ENCODE measurements at regions not wholly inside any gene's neighbourhood (a gene's known extent, or its start where the extent isn't known, plus 50 kb on each side); places are given as distances from the start of the nearest gene placed in this dataset.

DNA sequence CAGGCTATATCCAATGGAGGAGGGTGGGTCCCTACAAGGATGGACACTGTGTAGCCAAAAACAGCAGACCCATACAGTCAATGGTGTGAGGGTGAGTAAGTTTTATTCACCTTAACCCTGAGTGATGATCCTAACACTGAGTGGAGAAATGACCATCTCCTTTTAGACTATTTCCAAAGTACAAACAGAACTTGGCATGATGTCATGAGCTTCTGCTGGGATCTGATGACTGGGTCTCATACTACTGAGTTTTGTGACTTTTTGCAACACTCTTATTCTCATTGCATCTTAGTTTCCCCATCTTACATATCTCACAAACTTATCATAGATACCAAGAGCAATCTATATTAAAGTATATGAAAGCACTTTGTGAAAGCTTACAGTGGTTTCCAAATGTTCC is 330.3 kb upstream of the CFAP20DC start:
- TF ChIP-seq YY1 (IDR thresholded peaks at IDR 0.05; ENCODE audit: insufficient read depth, insufficient read length) (no peak), ZNF274 (IDR thresholded peaks at IDR 0.05; ENCODE audit: low read depth, low read length) (no peak), SUZ12 (IDR thresholded peaks at IDR 0.05; ENCODE audit: extremely low read depth, insufficient read depth, insufficient read length) (no peak)
- no peak for DNase-seq (ENCODE audit: low read depth, low spot score)
- no peaks in the 10 kb centered on the region for H3K27me3 ChIP-seq (ENCODE audit: insufficient read depth, insufficient read length)
- H3K9ac ChIP-seq (ENCODE audit: insufficient read length, low read depth), result no peak overlapping the region
- H3K9me3 ChIP-seq (ENCODE audit: insufficient read depth, low read length), result no peaks in the 10 kb centered on the region
- no peak overlapping the region for H3K4me3 ChIP-seq (ENCODE audit: insufficient read length, low read depth)
- H3K36me3 ChIP-seq (ENCODE audit: insufficient read depth, insufficient read length, low read length), result no peaks in the 10 kb centered on the region
- no peaks in the 10 kb centered on the region for H3K4me1 ChIP-seq (ENCODE audit: insufficient read depth, insufficient read length)

- H3K9me3 ChIP-seq (ENCODE audit: insufficient read depth, low read length), result no peaks in the 10 kb centered on the region
- peak; percentile 5 for DNase-seq (ENCODE audit: low read depth, low spot score)
- H3K27me3 ChIP-seq (ENCODE audit: insufficient read depth, insufficient read length), result no peaks in the 10 kb centered on the region
- H3K9ac ChIP-seq (ENCODE audit: insufficient read length, low read depth), result no peak overlapping the region
- H3K4me1 ChIP-seq (ENCODE audit: insufficient read depth, insufficient read length), result no peaks in the 10 kb centered on the region
- no peak overlapping the region for H3K4me3 ChIP-seq (ENCODE audit: insufficient read length, low read depth)
- TF ChIP-seq ZNF274 (IDR thresholded peaks at IDR 0.05; ENCODE audit: low read depth, low read length), result no peak
- TF ChIP-seq SUZ12 (IDR thresholded peaks at IDR 0.05; ENCODE audit: extremely low read depth, insufficient read depth, insufficient read length), result no peak
- TF ChIP-seq YY1 (IDR thresholded peaks at IDR 0.05; ENCODE audit: insufficient read depth, insufficient read length), result no peak
- H3K36me3 ChIP-seq (ENCODE audit: insufficient read depth, insufficient read length, low read length), result no peaks in the 10 kb centered on the region
These were observed 325.0 kb upstream of the CFAP20DC start for GRCh38 chr3:59374818-59375211.

GRCh38 chr3:59374091-59374817 is 324.4 kb upstream of the CFAP20DC start:
- no peak for TF ChIP-seq SUZ12 (IDR thresholded peaks at IDR 0.05; ENCODE audit: extremely low read depth, insufficient read depth, insufficient read length)
- no peak for TF ChIP-seq YY1 (IDR thresholded peaks at IDR 0.05; ENCODE audit: insufficient read depth, insufficient read length)
- TF ChIP-seq ZNF274 (IDR thresholded peaks at IDR 0.05; ENCODE audit: low read depth, low read length), result no peak
- H3K4me3 ChIP-seq (ENCODE audit: insufficient read length, low read depth), result no peak overlapping the region
- no peak for DNase-seq (ENCODE audit: low read depth, low spot score)
- H3K36me3 ChIP-seq (ENCODE audit: insufficient read depth, insufficient read length, low read length), result no peaks in the 10 kb centered on the region
- H3K27me3 ChIP-seq (ENCODE audit: insufficient read depth, insufficient read length), result no peaks in the 10 kb centered on the region
- no peaks in the 10 kb centered on the region for H3K9me3 ChIP-seq (ENCODE audit: insufficient read depth, low read length)
- no peak overlapping the region for H3K9ac ChIP-seq (ENCODE audit: insufficient read length, low read depth)
- no peaks in the 10 kb centered on the region for H3K4me1 ChIP-seq (ENCODE audit: insufficient read depth, insufficient read length)

DNA sequence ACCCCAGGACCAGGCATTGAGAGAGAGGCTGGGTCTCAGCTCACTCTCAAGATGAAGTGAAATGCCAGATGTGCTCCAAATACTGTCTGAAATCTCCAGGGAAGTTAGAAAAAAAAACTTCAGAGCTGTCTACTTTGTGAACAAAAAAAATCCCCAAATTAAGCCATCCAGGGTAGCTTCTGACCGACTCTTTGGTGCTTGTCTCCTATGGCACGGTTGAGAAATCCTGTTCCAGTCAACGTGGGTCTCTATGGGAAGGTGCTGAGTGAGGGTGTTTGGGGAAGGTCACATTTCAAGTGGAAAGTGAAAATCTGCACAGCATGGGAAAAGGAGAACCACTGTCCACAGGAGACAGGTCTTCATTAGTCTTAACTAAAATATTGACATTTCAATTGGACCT is 322.5 kb upstream of the CFAP20DC start:
- no peak overlapping the region for H3K9ac ChIP-seq (ENCODE audit: insufficient read length, low read depth)
- no peaks in the 10 kb centered on the region for H3K9me3 ChIP-seq (ENCODE audit: insufficient read depth, low read length)
- no peaks in the 10 kb centered on the region for H3K27me3 ChIP-seq (ENCODE audit: insufficient read depth, insufficient read length)
- DNase-seq (ENCODE audit: low read depth, low spot score), result no peak
- H3K4me1 ChIP-seq (ENCODE audit: insufficient read depth, insufficient read length), result no peaks in the 10 kb centered on the region
- no peak overlapping the region for H3K4me3 ChIP-seq (ENCODE audit: insufficient read length, low read depth)
- TF ChIP-seq YY1 (IDR thresholded peaks at IDR 0.05; ENCODE audit: insufficient read depth, insufficient read length) (no peak), SUZ12 (IDR thresholded peaks at IDR 0.05; ENCODE audit: extremely low read depth, insufficient read depth, insufficient read length) (no peak), ZNF274 (IDR thresholded peaks at IDR 0.05; ENCODE audit: low read depth, low read length) (no peak)
- H3K36me3 ChIP-seq (ENCODE audit: insufficient read depth, insufficient read length, low read length), result no peaks in the 10 kb centered on the region

DNA sequence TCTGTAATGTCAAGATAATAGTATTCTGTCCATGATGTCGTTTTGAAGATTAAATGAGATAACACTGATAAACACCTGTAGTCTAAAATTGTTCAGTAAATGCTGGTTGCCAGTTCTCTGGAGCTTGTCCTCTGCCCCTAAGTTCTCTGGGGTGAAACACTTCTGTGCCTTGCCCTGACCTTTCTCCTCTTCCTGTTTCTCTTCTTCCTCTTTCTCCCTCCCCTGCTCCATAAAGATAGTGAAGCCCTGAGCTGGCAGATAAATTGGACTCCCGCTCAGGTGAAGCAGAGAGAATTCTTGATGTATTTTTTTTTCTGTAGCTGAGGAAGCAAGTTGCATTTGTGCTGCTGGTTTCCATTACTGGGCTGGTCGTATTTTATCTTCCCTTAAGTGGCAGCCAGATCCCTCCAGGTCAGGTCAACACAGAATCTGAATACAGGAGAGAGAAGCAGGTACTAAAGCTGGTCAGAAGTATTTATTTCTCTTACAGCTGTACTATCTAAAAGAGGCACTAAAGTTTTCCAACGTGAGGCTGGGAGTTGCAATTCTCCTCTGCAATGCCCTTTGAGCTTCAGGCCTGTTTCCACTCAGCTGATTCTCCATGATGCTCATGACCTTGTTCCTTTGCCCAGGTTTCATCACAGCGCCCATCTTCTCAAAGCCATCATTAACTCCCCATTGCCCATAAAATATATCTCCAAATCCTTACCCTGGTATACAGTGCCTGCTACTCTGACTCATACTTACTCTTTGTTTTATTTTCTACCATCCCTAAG is 319.3 kb upstream of the CFAP20DC start:
- Histone ChIP-seq H3K9me3 (ENCODE audit: insufficient read depth, low read length) (no peaks in the 10 kb centered on the region), H3K27me3 (ENCODE audit: insufficient read depth, insufficient read length) (no peaks in the 10 kb centered on the region), H3K36me3 (ENCODE audit: insufficient read depth, insufficient read length, low read length) (no peaks in the 10 kb centered on the region), H3K4me1 (ENCODE audit: insufficient read depth, insufficient read length) (no peaks in the 10 kb centered on the region), H3K4me3 (ENCODE audit: insufficient read length, low read depth) (no peak overlapping the region), H3K9ac (ENCODE audit: insufficient read length, low read depth) (no peak overlapping the region)
- DNase-seq (ENCODE audit: low read depth, low spot score), result no peak
- no peak for TF ChIP-seq SUZ12 (IDR thresholded peaks at IDR 0.05; ENCODE audit: extremely low read depth, insufficient read depth, insufficient read length)
- TF ChIP-seq ZNF274 (IDR thresholded peaks at IDR 0.05; ENCODE audit: low read depth, low read length), result no peak
- TF ChIP-seq YY1 (IDR thresholded peaks at IDR 0.05; ENCODE audit: insufficient read depth, insufficient read length), result no peak

DNA sequence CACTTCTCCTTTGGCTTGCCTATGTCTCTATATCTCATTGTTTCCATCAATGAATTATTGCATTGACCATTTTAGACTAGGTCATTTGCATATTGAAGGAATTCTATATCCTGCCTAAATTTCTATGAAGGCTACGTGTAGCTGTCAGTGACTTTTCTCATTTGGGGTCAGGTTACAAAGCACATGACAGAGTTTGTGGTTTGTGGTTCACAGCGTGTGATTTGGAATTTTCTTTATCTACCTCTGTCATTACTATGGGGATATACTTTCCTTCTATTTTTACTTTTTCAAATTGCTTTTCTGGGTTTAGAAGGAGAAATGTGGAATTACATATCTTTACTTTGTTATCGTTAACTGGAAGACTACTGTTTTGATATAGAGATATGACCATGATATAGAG is 317.3 kb upstream of the CFAP20DC start:
- no peaks in the 10 kb centered on the region for H3K36me3 ChIP-seq (ENCODE audit: insufficient read depth, insufficient read length, low read length)
- no peak overlapping the region for H3K9ac ChIP-seq (ENCODE audit: insufficient read length, low read depth)
- no peak for TF ChIP-seq ZNF274 (IDR thresholded peaks at IDR 0.05; ENCODE audit: low read depth, low read length)
- no peak for TF ChIP-seq YY1 (IDR thresholded peaks at IDR 0.05; ENCODE audit: insufficient read depth, insufficient read length)
- no peak for TF ChIP-seq SUZ12 (IDR thresholded peaks at IDR 0.05; ENCODE audit: extremely low read depth, insufficient read depth, insufficient read length)
- H3K4me3 ChIP-seq (ENCODE audit: insufficient read length, low read depth), result no peak overlapping the region
- no peak for DNase-seq (ENCODE audit: low read depth, low spot score)
- H3K27me3 ChIP-seq (ENCODE audit: insufficient read depth, insufficient read length), result no peaks in the 10 kb centered on the region
- H3K9me3 ChIP-seq (ENCODE audit: insufficient read depth, low read length), result no peaks in the 10 kb centered on the region
- H3K4me1 ChIP-seq (ENCODE audit: insufficient read depth, insufficient read length), result no peaks in the 10 kb centered on the region

GRCh38 chr3:59366218-59366617 is 316.4 kb upstream of the CFAP20DC start:
- DNase-seq (ENCODE audit: low read depth, low spot score), result no peak
- H3K36me3 ChIP-seq (ENCODE audit: insufficient read depth, insufficient read length, low read length), result no peaks in the 10 kb centered on the region
- TF ChIP-seq SUZ12 (IDR thresholded peaks at IDR 0.05; ENCODE audit: extremely low read depth, insufficient read depth, insufficient read length), result no peak
- TF ChIP-seq YY1 (IDR thresholded peaks at IDR 0.05; ENCODE audit: insufficient read depth, insufficient read length), result no peak
- no peak for TF ChIP-seq ZNF274 (IDR thresholded peaks at IDR 0.05; ENCODE audit: low read depth, low read length)

More at GRCh38 chr3:59366218-59366617, 316.4 kb upstream of the CFAP20DC start:
- Histone ChIP-seq H3K9me3 (ENCODE audit: insufficient read depth, low read length) (no peaks in the 10 kb centered on the region), H3K4me1 (ENCODE audit: insufficient read depth, insufficient read length) (no peaks in the 10 kb centered on the region), H3K9ac (ENCODE audit: insufficient read length, low read depth) (no peak overlapping the region), H3K27me3 (ENCODE audit: insufficient read depth, insufficient read length) (no peaks in the 10 kb centered on the region), H3K4me3 (ENCODE audit: insufficient read length, low read depth) (no peak overlapping the region)
